ENCODE measurements at regions not wholly inside any gene's neighbourhood (a gene's known extent, or its start where the extent isn't known, plus 50 kb on each side); places are given as distances from the start of the nearest gene placed in this dataset. TPM values are rescaled to one million over a fixed set of nuclear protein-coding genes. Genes with fewer than 3 reads are reported as not detected.

DNA sequence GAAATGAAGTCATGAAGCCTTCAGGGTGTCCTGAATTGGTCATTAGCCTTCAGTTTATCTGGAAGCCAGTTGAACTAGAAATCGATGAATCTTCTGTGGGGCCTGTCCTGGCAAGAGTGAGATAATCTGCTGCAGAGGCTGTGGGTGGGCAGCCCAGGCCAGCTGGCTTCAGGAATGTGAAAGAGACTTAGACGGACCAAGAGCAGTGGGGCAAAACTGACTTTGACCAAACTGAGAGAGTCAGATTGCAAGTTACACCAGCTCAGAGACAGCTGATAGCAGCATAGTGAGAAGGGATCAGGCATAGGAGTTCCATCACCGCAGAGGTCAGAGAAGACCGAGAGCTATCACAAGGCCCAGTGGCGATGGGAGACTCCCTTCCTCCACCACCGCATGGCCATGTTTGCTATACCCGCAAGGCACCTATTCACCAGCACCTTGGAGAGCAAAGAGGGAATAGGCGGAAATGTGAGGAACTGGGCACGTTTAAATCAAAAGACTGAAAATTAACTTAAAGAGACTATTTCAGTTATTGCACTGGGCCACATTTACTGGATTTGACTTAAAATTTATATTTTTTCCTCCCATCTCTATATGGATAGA, 50.0 kb upstream of the GLIS3 start:
- no peak overlapping the region for H3K56ac ChIP-seq (ENCODE audit: extremely low read depth, insufficient read depth, low read length)
- H3K4me1 ChIP-seq (ENCODE audit: control insufficient read depth, insufficient read depth, low read length) = no peaks in the 10 kb centered on the region
- DNase-seq (no peak), ATAC-seq (ENCODE audit: low read depth) (no peak)
- no peaks in the 10 kb centered on the region for H4K20me1 ChIP-seq (ENCODE audit: insufficient read depth, low read length)
- H3K9me3 ChIP-seq (ENCODE audit: control insufficient read depth, insufficient read depth, low read length) = no peaks in the 10 kb centered on the region
- H2BK15ac ChIP-seq (ENCODE audit: low read depth, low read length) = no peak overlapping the region
- TF ChIP-seq CTCF (conservative IDR thresholded peaks at IDR 0.05; ENCODE audit: low read depth, low read length) (no peak), RAD21 (IDR thresholded peaks at IDR 0.05; ENCODE audit: low read length) (no peak), CHD1 (IDR thresholded peaks at IDR 0.05; ENCODE audit: low read depth, low read length) (no peak)
- no peak overlapping the region for H3K18ac ChIP-seq (ENCODE audit: low read depth, low read length)
- no peaks in the 10 kb centered on the region for H3K36me3 ChIP-seq (ENCODE audit: control insufficient read depth, insufficient read depth, low read length)
- H3K27me3 ChIP-seq (ENCODE audit: control insufficient read depth, insufficient read depth, low read length) = peaks cover 2% of the 10 kb centered on the region
- H3K79me1 ChIP-seq (ENCODE audit: low read depth in 1 of 2, low read length in 2 of 2) = no peaks in the 10 kb centered on the region
- no peak overlapping the region for H2AK5ac ChIP-seq (ENCODE audit: low read depth, low read length)
- no peak overlapping the region for H3K4me3 ChIP-seq (ENCODE audit: insufficient read depth, low read depth, low read length)
- intact Hi-C loops (cut with micrococcal nuclease) (no loop called here), in situ Hi-C loops (cut with MboI; ENCODE audit: low sequenced_read_pairs) (loop anchor here (10.0 to 25.0 kb wide), 3 partner anchors 65 to 1113 kb away; no protein-coding TSS in a partner anchor), dilution Hi-C loops (cut with HindIII; ENCODE audit: low sequenced_read_pairs, unreplicated experiment) (no loop called here)
- H3K9ac ChIP-seq (ENCODE audit: low read depth, low read length) = no peak overlapping the region
- H2AFZ ChIP-seq (replicated peaks; ENCODE audit: low read length, poor library complexity) = no peak overlapping the region
- no peak overlapping the region for H4K8ac ChIP-seq (ENCODE audit: low read depth in 2 of 2, low read length in 2 of 2)
- H4K5ac ChIP-seq (ENCODE audit: low read depth, low read length) = no peak overlapping the region
- no peak overlapping the region for H3K4ac ChIP-seq (ENCODE audit: low read depth, low read length)
- 11% methylated on average over 1 of the region's 9 CpGs; no CpG with 5 or more reads in 1 of the 2 experiments for WGBS, 2 experiments (ENCODE audit: extremely low coverage in 2 of 2, insufficient read length in 1 of 2)
- H2BK5ac ChIP-seq (ENCODE audit: low read depth, low read length, poor library complexity, severe bottlenecking) = no peak overlapping the region
- no peak overlapping the region for H3K27ac ChIP-seq (ENCODE audit: insufficient read depth, low read length)
- H2BK20ac ChIP-seq (ENCODE audit: low read depth, low read length) = no peak overlapping the region
- H3K14ac ChIP-seq (replicated peaks; ENCODE audit: low read depth, low read length) = no peak overlapping the region
- no peak overlapping the region for H2AK9ac ChIP-seq (replicated peaks; ENCODE audit: low read depth, low read length, poor library complexity)
- no peak overlapping the region for H4K91ac ChIP-seq (ENCODE audit: insufficient read depth, low read depth, low read length)
- ChIA-PET POLR2A (ENCODE audit: unreplicated experiment) (no interaction called here), CTCF (interaction anchor here (1.1 kb wide), 1 partner anchor 11 kb away, joined by 3 read pairs; no protein-coding TSS in a partner anchor)
- no peak overlapping the region for H3K4me2 ChIP-seq (ENCODE audit: low read depth, low read length)
- H2BK120ac ChIP-seq (ENCODE audit: low read depth, low read length) = no peak overlapping the region
- H3K23ac ChIP-seq (ENCODE audit: low read depth, low read length) = no peak overlapping the region
- no TSS peak for BruUV-seq (replicated peaks)
- H3K9me1 ChIP-seq (ENCODE audit: insufficient read depth, low read length) = no peaks in the 10 kb centered on the region

Small RNA genes lying in the stretch of these regions (microRNA-seq; reads per million reads assigned to microRNA genes)
- not detected for gene RNU6-694P (ENCODE audit: insufficient read depth, insufficient read length)

Small RNA genes lying in the stretch of these regions (small RNA-seq; reads per million reads assigned to genes)
- 0 reads per million in 5 experiments for gene RNU6-694P

Data from IMR-90 (cell line).